ENCODE measurements at regions not wholly inside any gene's neighbourhood (a gene's known extent, or its start where the extent isn't known, plus 50 kb on each side); places are given as distances from the start of the nearest gene placed in this dataset.
"Not testable (repeated sequence)": the region's sequence is repeated elsewhere in the genome, so short reads cannot be mapped to it uniquely, and the experiment has no call there.

- DNase-seq = no peak
These were observed 108.4 kb downstream of the MINAR1 start for GRCh38 chr15:79540551-79540950.

DNA sequence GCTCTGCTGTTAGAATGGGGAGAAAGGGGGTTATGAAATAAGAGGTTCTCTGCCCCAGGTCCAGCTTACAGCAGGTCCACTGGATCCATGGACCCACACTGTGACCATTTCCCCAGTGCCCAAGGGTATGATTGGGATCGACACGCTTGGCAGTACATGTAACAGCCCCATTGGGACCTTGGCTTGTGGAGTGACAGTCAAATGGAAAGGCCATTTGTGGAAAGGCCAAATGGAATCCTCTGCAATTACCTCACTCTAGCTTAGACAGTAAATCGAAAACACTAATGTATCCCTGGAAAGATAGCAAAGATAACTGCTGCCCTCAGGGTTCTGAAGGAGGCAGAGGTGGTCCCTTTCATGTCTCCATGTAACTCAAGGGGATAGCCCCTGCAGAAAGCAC, 109.1 kb downstream of the MINAR1 start:
- DNase-seq = no peak

GRCh38 chr15:79543097-79543496, 111.0 kb downstream of the MINAR1 start:
- DNase-seq = no peak

DNA sequence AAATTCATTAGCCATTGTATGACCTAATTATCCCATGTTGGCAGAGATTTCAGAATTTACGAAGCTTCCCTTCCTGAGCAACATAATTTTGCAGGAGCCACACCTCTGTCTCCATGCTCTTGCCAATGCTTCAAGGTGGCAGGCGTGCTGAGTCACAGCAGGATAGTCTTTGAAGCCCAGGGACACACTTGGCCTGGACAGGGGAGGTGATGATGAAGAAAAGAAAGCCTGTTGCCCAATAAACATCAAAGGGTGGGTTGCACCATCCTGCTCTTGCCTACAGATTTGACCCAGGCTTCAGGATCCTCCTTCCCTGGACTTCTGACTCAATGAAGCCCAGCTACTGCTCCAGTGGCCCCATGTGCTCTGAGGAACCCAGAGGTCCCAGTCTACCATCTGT, 117.1 kb downstream of the MINAR1 start:
- DNase-seq = no peak

GRCh38 chr15:79560384-79560783, 128.2 kb downstream of the MINAR1 start:
- no peak for DNase-seq

DNA sequence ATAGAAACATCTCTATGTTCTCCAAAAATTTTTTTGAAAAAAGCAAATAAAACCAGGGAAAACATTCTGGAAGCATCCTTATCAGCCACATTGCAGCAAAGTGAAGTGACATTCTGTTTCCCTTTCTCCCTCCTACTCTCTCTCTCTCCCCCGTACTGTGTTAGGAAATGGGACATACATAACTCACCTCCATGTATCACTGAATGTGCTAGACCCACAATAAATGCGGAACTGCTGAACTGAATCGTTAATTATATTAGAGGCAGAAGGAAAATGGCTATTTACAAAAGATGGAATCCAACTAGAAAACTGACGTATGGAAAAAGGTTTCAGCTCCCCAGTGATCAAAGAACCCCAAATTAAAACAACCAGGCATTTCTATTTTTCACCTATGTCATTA, 129.8 kb downstream of the MINAR1 start:
- no peak for DNase-seq

GRCh38 chr15:79562403-79562815, 130.3 kb downstream of the MINAR1 start:
- no peak for DNase-seq

GRCh38 chr15:79562899-79563298, 130.8 kb downstream of the MINAR1 start:
- DNase-seq = no peak

- DNase-seq = no peak
These were observed 137.9 kb downstream of the MINAR1 start for GRCh38 chr15:79570004-79570403.

DNA sequence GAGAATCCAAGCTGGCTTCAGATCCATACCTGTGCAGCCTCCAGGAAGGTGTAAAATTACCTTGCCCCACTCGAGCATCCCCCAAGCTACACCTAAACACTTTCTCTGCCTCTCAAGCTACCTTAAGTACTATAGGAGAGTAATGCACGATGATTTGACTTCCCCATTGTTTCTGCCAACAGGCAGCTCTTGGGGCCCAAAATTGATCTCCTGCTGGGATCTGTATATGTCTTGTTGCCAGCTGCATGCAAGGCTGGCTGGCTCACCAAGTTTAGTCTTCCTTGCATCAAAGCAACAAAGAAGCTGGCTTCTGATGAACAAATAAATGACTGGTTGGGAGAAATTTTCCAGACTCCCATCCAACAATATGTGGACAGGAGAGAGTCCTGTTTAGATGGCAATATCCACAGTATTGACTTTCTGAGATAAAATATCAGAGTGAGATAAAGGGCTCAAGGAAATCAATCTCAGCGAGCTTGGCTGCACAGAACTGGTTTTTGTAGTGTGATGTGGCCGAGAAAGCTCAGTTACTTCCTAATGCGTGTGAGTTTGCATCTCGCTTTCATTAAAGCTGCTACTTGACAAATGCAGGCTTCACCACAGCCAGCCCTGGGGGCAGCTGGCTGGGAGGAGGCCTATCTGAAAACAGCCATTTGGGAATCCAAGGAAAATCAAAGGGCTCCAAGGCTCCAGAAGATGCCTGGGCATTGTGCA, 140.7 kb downstream of the MINAR1 start:
- DNase-seq = no peak

DNA sequence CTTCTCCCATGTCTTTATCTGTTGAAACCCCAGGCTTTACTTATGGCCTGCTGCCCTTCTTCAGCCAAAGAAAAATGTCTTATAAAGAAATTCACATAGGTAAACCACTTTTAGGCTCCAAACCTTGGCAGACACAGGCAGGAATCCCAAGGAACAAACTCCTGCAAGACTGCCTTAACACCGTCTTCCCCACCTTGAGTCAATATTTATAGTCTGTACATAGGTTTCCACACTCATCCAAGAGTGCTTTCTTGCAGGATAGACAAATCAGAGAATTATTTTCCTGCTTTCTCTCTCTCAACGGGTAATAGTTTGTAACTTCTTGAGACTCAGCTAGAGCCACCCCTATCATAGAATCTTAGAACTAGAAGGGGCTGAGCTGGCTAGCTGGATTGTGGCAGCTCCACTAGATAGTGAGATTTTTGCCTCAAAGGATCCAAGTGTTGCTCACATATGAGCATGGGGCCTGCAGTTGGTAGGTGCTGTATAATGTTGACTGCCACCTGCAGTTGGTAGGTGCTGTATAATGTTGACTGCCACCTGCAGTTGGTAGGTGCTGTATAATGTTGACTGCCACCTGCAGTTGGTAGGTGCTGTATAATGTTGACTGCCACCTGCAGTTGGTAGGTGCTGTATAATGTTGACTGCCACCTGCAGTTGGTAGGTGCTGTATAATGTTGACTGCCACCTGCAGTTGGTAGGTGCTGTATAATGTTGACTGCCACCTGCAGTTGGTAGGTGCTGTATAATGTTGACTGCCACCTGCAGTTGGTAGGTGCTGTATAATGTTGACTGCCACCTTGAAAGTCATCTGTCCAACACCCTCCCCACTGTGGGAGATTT, 142.5 kb downstream of the MINAR1 start:
- not testable (repeated sequence) for DNase-seq

DNA sequence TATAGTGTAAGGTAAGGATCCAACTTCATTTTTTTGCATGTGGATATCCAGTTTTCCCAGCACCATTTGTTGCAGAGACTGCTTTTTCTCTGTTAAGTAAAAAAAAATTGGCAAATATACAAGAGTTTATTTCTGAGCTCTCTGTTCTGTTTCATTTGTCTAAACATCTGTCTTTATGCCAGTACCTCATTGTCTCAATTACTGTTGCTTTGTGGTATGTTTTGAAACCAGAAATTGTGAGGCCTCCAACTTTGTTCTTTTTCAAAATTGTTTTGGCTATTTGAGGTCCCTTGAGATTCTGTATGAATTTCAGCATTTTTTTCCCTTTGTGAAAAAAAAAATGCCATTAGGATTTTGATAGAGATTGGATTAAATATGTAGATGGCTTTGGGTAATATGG, 150.5 kb downstream of the MINAR1 start:
- no peak for DNase-seq

GRCh38 chr15:79592126-79592525, 160.0 kb downstream of the MINAR1 start:
- no peak for DNase-seq

DNA sequence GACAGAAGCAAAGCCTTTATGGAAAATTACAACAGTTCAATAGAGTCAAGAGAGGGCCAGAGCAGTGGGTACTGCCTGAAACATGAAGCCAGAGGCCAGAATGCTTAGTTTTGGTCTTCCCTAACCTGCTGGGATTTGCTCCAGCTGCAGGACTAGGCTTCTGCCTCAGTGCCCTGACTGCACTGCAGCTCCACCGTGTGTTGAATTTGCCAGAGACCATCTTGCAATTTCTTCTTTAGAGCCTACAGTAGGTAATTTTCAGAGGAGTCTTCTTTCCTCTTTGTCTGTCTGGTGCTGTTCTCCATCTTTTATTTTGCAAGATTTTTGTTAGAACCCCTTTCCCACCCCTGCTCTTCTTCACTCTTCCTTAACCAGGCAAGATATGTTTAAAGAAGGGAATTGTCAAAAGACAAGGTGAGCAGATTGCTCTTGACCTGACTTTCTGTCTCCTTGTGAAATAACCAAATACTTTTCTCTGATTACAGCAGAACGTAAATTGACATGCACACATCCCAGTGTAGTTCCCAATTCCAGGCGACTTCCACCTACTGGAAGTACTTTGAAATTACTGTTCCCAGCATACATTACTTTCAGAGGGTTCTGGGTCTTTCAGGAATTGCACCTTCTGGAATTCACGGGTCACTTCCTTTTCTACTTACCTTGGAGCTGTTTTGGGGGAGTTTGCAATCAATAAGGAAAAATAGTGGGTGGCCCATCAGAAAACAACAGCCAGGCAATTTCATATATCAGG, 161.2 kb downstream of the MINAR1 start:
- DNase-seq = no peak

GRCh38 chr15:79595306-79595705, 163.2 kb downstream of the MINAR1 start:
- no peak for DNase-seq

DNA sequence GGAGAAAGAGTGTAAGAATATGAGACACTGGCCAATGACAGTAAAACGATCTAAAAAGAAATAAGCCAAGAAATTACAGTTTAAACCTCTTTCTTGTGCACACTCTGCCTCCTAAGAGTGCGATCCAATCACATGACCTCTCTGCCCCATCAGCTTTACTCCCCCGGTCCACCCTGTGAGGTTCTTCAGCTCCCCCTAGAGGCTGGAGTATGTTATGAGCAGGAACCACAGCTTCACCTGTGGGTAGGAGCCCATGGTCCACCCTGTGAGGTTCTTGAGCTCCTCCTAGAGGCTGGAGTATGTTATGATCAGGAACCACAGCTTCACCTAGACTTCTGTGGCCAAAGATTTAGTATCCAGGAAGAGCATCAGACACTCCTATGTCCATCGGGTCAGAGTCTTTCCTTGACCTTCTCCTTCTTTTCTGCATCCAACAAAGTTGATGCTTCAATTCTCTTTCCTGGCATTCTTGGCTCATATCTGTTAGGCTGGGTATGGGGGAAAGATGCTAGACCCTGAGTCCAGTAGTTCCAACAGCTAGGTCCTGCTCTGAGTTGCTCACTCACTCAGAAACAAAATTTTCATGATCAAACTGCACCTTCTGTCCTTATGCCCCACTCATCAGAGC, 164.0 kb downstream of the MINAR1 start:
- DNase-seq = peak; percentile 3

DNA sequence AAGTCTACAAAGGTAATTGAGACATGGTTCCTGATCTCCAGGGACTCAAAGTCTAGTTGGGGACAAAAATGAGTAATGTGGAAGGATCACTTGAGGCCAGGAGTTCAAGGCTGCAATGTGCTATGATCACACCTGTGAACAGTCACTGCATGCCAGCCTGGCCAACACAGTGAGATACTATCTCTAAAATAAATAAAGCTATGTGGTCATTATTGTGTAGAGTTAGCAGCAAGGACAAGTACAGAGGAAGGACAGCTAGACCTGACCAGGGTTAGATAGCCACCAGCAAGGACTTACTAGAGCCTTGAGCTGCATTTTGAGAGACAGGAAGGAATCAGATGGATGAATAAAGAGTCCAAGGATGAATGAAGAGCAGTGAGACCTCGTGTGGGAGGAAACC, 166.5 kb downstream of the MINAR1 start:
- DNase-seq = no peak

DNA sequence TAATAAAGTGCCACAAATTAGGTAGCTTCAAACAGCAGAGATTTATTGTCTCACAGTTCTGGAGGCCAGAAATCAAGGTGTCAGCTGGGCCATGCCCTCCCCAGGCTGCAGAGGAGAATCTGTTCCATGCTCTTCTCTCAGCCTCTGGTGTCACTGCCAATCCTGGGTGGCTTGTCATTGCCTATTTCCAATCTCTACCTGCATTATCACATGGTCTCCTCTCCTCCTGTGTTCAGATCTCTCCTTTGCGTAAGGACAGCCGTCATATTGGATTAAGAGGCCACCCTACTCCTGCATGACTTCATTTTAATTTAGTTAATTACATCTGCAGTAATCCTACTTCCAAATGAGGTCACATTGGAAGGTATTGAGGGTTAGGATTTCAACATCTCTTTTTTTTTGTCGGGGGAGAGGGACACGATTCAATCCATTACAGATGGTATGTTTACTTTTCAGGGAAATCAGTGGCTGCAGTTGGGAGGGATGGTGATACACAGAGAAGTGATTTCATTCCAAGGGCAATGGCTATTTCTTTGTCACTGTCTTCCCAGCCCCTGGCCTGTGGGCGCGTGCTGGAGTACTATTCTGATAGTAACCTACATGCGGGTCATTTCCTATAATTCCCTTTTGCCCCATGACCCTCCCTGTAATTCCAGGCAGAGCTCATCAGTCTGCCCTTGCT, 169.4 kb downstream of the MINAR1 start:
- DNase-seq = no peak

DNA sequence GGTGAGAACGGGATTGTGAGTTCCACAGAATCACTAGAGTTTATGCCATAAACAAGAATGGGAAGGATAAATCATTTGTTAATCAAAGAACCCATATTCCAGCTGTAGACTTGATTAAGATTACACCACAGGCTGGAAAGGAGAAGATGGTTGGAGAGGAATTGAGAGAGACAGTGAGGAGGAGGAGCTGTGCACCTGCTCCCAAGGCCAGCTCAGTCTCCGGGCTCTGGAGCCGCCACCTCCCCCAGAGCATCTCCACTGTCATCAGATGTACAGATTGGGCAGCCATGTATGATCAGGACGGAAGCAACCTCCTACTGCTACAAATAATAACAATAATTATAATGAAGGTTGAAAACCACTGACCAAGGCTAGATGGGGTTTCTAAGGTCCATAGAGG, 170.0 kb downstream of the MINAR1 start:
- no peak for DNase-seq

GRCh38 chr15:79602731-79603130, 170.6 kb downstream of the MINAR1 start:
- no peak for DNase-seq

- DNase-seq = no peak
These were observed 174.8 kb downstream of the MINAR1 start for GRCh38 chr15:79606831-79607355.
